HG02970 (cell line): ENCODE measurements at regions not wholly inside any gene's neighbourhood (a gene's known extent, or its start where the extent isn't known, plus 50 kb on each side); places are given as distances from the start of the nearest gene placed in this dataset.
A peak's percentile ranks its signal among the peaks of the same experiment; 100 is the strongest.

Experiments used
- ATAC-seq: cut with Tn5 transposase; IDR thresholded peaks from one replicate; pipeline ENCODE4 v1.9.1; 2021; ENCODE audit warnings: mild to moderate bottlenecking, moderate library complexity, moderate number of reproducible peaks; ENCODE audit not compliant: unreplicated experiment, low FRiP score

DNA sequence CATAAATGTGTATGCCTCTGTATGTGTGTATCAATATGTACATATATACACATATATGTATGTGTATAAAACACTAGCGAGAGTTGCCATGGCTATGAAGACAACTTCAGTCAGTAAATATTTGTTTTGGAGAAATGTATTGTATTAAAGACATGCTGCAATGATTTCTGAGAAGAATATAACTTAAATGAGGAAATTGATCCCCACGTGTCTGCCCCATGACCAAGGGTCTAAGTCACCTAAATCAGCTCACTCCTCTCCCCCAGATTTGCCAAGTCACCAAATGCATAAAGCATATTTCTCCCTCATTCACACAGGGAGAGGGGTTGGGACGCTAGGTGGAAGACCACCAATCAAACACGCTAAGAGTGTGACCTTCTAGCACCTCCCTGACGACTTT lies 58.3 kb upstream of the LYST start:
- ATAC-seq, result no peak

DNA sequence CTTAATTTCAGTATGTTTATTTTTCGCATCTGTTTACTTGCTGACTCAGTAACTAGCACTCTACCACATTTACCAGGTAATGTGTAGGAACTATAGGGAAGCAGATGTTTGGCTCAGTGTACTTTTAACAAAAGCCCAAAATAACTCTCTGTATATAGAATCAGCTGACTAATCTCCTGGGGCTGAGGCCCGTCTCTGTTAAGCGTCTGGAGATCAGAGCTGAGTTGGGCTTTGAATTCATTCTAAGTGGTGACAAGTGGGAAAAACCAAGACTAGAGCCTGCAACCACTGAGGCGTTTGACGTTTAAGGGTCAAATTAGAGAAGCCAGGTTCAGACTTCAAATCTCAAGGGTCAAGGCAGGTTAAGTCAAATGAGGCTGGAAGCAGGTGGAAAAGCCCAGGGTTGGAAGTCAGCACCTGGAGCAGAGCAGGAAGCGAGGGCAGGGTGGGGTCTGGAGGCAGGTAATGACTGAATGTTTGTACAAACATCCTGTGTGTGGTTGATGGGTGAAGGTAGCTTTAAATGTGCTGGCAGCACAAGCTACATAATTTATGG lies 56.8 kb upstream of the LYST start:
- no peak for ATAC-seq

DNA sequence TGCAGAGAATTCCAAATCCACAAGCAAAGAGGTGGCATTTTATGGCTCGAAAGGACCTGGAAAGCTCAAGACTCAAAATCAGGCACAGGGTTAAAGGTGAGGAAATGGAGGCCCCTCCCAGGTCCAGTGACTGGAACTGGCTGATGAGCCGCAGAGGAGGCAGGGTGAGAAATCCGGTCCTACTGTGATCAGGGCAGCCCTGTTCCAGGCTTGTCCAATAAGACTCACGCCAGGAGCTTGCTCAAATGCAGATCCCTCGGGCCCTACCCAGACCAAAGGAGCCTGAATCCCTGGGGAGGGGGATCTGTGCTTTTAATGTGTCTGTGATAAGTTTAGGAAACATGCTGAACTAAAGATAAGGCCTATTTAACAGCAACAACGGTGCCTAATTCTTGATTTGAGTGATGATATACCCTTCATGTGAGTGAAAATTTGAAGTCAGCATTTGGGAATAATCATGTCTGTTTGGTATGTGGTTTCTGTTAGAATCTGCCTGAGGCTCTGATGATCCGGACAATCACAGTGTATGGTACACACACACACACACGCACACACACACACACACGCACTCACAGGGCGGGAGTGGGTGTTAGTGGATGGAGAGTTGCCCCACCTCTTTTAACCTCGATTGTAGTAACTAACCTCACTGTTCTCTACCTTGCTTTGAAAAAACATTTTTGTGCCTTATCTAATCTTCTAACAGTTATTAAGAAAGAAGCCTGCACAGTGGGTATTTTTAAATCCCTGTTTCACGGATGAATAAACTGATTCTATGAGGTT lies 54.1 kb upstream of the LYST start:
- no peak for ATAC-seq

DNA sequence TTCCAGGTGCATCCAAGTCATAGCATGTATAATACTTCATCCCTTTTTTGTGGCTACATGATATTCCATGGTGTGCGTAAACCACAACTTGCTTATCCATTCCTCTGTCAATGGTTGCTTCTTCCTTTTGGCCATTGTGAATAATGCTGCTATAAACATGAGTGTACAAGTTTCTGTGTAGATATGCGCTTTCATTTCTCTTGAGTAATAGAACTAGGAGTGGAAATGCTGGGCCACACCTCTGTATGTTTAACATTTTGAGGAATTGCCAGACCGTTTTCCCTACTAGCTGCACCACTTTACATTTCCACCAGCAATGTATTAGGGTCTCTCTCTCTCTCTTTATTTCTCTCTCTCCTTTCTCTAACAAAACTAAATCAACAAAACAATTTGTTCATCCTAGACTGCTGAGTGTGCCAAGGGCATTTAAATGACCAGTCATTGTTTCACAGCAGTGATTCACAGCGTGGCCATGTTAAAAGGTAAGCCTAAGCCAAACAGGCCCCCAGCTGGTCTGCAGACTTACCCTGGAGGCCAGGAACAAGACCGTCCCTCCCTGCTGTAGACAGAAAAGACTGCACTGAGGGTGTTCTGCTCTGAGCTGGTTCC lies 53.2 kb upstream of the LYST start:
- ATAC-seq, result no peak

DNA sequence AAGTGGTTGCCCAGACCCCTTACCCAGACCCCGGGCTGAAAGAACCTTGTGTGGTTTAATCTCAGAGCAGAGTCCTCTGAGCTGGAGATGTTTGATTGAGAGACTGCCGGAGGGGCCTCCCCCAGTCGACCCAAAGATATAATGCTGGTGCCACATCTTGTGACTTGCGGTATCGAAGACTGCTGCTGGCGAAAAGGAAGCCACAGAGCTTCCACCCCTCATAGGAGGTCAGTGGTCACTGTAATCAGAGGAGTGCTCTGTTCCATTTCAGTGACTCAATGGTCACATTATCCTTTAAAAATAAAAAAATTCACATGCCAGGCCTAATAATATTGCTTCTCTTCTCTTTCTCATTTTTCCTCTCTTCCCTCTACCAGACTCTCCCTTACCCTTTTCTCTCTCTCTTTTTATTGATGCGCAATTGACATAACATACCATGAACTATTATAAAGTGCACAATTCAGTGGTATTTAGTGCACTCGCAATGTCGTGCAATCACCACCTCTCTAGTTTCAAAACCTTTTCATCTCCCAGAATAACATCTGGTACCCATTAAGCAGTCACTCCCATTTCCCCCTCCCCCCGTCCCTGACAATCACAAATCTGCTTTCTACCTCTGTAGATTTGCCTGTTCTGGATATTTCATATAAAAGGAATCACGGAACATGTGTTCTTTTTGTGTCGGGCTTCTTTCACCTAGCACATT lies 52.6 kb upstream of the LYST start:
- no peak for ATAC-seq

DNA sequence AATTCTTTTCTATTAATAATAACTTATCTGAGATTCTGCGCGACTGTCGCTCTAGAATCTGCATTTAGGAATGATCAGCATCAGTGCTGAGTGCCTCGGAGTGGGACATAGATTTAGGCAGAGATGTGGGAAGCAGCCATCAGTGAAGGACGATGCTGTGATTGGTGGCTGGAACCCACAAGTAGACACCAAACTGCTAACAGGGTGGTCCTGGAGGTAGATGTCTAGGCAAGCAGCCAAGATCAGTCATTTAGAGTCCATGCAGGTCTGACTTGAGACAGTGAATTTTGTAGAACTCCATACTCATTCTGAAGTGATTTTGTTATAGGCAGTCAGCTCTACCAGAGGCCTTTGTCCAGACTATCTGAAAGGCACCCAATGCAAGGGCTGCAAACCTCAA lies 51.8 kb upstream of the LYST start:
- ATAC-seq, result no peak

DNA sequence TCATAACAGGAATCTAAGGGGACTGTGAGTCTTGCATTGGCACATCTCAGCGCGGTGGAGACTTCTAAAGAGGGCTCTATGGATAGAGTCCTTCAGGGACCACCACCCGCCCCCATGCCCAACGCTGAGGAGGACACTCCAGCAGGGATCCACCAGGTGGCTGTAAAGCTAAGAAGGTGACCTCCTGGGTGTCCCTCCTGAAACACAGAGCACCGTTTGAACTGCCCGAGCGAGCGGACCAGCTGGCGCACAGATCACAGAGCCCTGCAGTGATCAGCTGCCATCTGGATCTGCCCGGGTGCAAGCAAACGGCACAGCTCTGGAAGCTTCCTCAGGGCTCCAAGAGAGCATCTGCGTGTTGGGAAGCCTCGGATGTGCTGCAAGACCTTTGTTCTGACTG lies 51.3 kb upstream of the LYST start:
- ATAC-seq, result no peak

DNA sequence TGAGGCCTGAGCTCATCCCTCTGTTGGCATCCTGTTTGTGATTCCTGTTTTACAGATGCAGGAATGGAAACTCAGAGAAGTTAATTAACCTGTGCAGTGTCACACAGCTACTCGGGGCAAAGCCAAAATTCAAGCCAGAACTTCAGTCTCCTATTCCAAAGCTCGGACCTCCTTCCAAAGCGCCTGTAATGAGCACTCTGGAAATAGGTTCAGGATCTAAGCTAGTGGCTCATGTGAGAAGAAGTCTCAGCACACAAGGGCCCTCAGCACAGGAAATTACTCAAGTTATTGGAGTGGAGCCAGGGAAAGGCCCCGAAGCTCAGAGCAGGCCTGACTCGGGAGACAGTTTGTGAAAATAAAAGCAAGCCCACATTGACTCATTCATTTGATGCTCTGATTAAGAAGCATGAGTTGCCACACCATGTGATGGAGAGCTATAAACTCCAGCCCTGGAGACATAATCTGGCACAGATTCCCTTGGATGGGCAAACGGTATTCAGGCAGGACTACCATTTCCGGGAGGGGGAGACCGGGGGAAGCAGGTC lies 50.6 kb upstream of the LYST start:
- ATAC-seq, result peak; percentile 58
